PC-3 (cell line): ENCODE measurements at regions not wholly inside any gene's neighbourhood (a gene's known extent, or its start where the extent isn't known, plus 50 kb on each side); places are given as distances from the start of the nearest gene placed in this dataset.

Experiments used
- EZH2 ChIP-seq: fragments of 300-600 bp; sonication (generic); IDR thresholded peaks from one replicate; pipeline ENCODE4 v1.6.1; 2017; ENCODE audit warnings: antibody characterized with exemption, mild to moderate bottlenecking, low read length; ENCODE audit not compliant: unreplicated experiment
- EZH2phosphoT487 ChIP-seq: fragments of 300-600 bp; sonication (generic); IDR thresholded peaks from 2 replicates; pipeline ENCODE4 v1.6.1; 2018; ENCODE audit warnings: mild to moderate bottlenecking, antibody characterized with exemption, low read length, borderline replicate concordance
- TF ChIP-seq, protein P1 (sequence below): fragments of 300-600 bp; sonication (generic); conservative IDR thresholded peaks from 2 replicates; pipeline ENCODE4 v1.5.1; 2017; ENCODE audit warnings: antibody characterized with exemption, low read depth, mild to moderate bottlenecking, low read length

DNA sequence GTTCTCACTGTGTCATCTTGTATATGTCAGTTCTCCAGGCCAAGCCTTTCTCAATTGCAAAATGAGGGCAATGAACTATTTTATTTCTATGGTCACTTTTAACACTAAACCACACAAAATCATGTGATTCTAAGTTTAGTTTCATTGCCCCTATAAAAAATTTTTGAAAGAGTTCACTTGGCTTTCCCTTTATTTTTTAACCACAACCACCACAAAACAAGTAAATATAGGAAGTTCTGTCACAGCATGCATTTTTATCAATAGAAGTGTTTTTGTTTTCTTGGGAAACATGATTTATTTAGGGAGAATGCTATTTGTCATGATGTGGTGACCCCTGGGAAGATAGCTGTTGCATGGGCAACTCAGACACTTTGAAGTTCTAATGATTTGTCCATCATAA, 169.1 kb downstream of the CSNK1G3 start:
- TF ChIP-seq, protein P1, sequence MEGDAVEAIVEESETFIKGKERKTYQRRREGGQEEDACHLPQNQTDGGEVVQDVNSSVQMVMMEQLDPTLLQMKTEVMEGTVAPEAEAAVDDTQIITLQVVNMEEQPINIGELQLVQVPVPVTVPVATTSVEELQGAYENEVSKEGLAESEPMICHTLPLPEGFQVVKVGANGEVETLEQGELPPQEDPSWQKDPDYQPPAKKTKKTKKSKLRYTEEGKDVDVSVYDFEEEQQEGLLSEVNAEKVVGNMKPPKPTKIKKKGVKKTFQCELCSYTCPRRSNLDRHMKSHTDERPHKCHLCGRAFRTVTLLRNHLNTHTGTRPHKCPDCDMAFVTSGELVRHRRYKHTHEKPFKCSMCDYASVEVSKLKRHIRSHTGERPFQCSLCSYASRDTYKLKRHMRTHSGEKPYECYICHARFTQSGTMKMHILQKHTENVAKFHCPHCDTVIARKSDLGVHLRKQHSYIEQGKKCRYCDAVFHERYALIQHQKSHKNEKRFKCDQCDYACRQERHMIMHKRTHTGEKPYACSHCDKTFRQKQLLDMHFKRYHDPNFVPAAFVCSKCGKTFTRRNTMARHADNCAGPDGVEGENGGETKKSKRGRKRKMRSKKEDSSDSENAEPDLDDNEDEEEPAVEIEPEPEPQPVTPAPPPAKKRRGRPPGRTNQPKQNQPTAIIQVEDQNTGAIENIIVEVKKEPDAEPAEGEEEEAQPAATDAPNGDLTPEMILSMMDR = no peak
- TF ChIP-seq EZH2 (no peak), EZH2phosphoT487 (no peak)
